ENCODE measurements at regions not wholly inside any gene's neighbourhood (a gene's known extent, or its start where the extent isn't known, plus 50 kb on each side); places are given as distances from the start of the nearest gene placed in this dataset.

DNA sequence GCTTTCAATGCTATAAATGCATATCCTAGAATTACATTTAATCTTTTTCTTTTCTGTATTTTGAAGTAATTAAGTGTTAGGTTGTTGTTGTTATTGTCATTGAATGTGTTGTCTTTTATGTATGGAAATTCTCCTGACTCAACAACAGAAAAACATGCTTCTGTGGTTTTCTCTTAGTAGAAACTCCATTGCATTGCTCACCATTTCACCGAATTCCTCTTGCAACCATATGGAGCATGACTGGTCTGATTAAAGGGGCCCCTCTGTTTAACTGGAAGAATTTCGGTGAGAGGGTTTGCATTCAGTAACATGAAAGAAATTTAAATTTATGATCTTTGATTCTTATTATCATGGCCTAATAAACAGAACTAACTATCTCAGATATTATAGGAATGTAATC lies 454.3 kb upstream of the JARID2 start:
- CTCF ChIA-PET (ENCODE audit: low intra/inter-chr PET ratio, low total read pairs), result no interaction called here
- no peaks in the 10 kb centered on the region for H3K36me3 ChIP-seq (replicated peaks in 1 of 2; ENCODE audit: control insufficient read depth in 1 of 2, insufficient read depth in 2 of 2, low read length in 2 of 2)

More for the DNA sequence above, 454.3 kb upstream of the JARID2 start:
- Histone ChIP-seq H4K20me1 (ENCODE audit: insufficient read depth, low read length) (no peaks in the 10 kb centered on the region), H3K4me3 (replicated peaks in 1 of 3; ENCODE audit: insufficient read depth in 1 of 3, low read depth in 2 of 3, low read length in 3 of 3) (no peak overlapping the region), H3K4me2 (ENCODE audit: low read depth, low read length) (no peak overlapping the region), H3K9ac (ENCODE audit: insufficient read depth, low read depth, low read length) (no peak overlapping the region), H3K9me3 (ENCODE audit: low read length) (no peaks in the 10 kb centered on the region), H3K79me2 (ENCODE audit: insufficient read depth, low read length) (no peaks in the 10 kb centered on the region), H3K27ac (ENCODE audit: extremely low read length, insufficient read depth, low read length) (no peak overlapping the region), H3K27me3 (ENCODE audit: control insufficient read depth in 1 of 2, insufficient read depth in 2 of 2, low read length in 2 of 2) (no peaks in the 10 kb centered on the region), H3K4me1 (ENCODE audit: insufficient read depth, low read length) (no peaks in the 10 kb centered on the region), H2AFZ (ENCODE audit: low read length) (no peak overlapping the region)
- ATAC-seq (no peak), DNase-seq (ENCODE audit: low spot score) (no peak), FAIRE-seq (no peak)
- POLR2A ChIA-PET, result no interaction called here
- no peak for TF ChIP-seq ZNF101 (CRISPR knock-in tag; IDR thresholded peaks at IDR 0.05; ENCODE audit: borderline replicate concordance, low read depth)
- TF ChIP-seq, protein P1, sequence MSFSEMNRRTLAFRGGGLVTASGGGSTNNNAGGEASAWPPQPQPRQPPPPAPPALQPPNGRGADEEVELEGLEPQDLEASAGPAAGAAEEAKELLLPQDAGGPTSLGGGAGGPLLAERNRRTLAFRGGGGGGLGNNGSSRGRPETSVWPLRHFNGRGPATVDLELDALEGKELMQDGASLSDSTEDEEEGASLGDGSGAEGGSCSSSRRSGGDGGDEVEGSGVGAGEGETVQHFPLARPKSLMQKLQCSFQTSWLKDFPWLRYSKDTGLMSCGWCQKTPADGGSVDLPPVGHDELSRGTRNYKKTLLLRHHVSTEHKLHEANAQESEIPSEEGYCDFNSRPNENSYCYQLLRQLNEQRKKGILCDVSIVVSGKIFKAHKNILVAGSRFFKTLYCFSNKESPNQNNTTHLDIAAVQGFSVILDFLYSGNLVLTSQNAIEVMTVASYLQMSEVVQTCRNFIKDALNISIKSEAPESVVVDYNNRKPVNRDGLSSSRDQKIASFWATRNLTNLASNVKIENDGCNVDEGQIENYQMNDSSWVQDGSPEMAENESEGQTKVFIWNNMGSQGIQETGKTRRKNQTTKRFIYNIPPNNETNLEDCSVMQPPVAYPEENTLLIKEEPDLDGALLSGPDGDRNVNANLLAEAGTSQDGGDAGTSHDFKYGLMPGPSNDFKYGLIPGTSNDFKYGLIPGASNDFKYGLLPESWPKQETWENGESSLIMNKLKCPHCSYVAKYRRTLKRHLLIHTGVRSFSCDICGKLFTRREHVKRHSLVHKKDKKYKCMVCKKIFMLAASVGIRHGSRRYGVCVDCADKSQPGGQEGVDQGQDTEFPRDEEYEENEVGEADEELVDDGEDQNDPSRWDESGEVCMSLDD (CRISPR knock-in tag; IDR thresholded peaks at IDR 0.05; ENCODE audit: borderline replicate concordance), result no peak
- TF ChIP-seq ZNF83 (CRISPR knock-in tag; IDR thresholded peaks at IDR 0.05; ENCODE audit: borderline replicate concordance), result no peak
- TF ChIP-seq FIP1L1 (IDR thresholded peaks at IDR 0.05; ENCODE audit: borderline replicate concordance, insufficient read depth, low read depth, low read length), result no peak
- TF ChIP-seq SOX5 (CRISPR knock-in tag; IDR thresholded peaks at IDR 0.05; ENCODE audit: borderline replicate concordance), result no peak
- no peak for TF ChIP-seq GLI4 (CRISPR knock-in tag; IDR thresholded peaks at IDR 0.05; ENCODE audit: borderline replicate concordance)
- TF ChIP-seq SP5 (CRISPR knock-in tag; IDR thresholded peaks at IDR 0.05; ENCODE audit: borderline replicate concordance, low read depth), result no peak
- TF ChIP-seq GATA4 (IDR thresholded peaks at IDR 0.05; ENCODE audit: borderline replicate concordance, low read depth), result no peak
- TF ChIP-seq MLLT10 (CRISPR knock-in tag; IDR thresholded peaks at IDR 0.05), result no peak
- TF ChIP-seq KAT7 (CRISPR knock-in tag; IDR thresholded peaks at IDR 0.05; ENCODE audit: borderline replicate concordance), result no peak
- no peak for TF ChIP-seq SCMH1 (CRISPR knock-in tag; IDR thresholded peaks at IDR 0.05; ENCODE audit: borderline replicate concordance)
- TF ChIP-seq, protein P2, sequence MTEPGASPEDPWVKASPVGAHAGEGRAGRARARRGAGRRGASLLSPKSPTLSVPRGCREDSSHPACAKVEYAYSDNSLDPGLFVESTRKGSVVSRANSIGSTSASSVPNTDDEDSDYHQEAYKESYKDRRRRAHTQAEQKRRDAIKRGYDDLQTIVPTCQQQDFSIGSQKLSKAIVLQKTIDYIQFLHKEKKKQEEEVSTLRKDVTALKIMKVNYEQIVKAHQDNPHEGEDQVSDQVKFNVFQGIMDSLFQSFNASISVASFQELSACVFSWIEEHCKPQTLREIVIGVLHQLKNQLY (CRISPR knock-in tag; IDR thresholded peaks at IDR 0.05), result no peak
- TF ChIP-seq, protein P3, sequence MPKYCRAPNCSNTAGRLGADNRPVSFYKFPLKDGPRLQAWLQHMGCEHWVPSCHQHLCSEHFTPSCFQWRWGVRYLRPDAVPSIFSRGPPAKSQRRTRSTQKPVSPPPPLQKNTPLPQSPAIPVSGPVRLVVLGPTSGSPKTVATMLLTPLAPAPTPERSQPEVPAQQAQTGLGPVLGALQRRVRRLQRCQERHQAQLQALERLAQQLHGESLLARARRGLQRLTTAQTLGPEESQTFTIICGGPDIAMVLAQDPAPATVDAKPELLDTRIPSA (CRISPR knock-in tag; IDR thresholded peaks at IDR 0.05; ENCODE audit: borderline replicate concordance), result no peak
- TF ChIP-seq ZNF878 (CRISPR knock-in tag; IDR thresholded peaks at IDR 0.05), result no peak
- intact Hi-C loops (cut with micrococcal nuclease; ENCODE audit: unreplicated experiment), result no loop called here
- no TSS peak for BruUV-seq (replicated peaks)
- in situ Hi-C loops (cut with HindIII; ENCODE audit: extremely low pct_ligation_motif_present, low pct_unique_long_range_greater_than_20kb), result no loop called here
- 29% methylated on average over 2 of the region's 2 CpGs for WGBS (ENCODE audit: low lambda C conversion rate)

Measured in HepG2 (cell line).